ENCODE measurements at regions not wholly inside any gene's neighbourhood (a gene's known extent, or its start where the extent isn't known, plus 50 kb on each side); places are given as distances from the start of the nearest gene placed in this dataset.

GRCh38 chr6:14824484-14825275, 421.2 kb upstream of the JARID2 start:
- FAIRE-seq (no peak), DNase-seq (ENCODE audit: low read depth) (no peak)
- Histone ChIP-seq H3K36me3 (ENCODE audit: control insufficient read depth, insufficient read depth, low read length) (no peaks in the 10 kb centered on the region), H3K27me3 (ENCODE audit: control insufficient read depth, insufficient read depth, low read length) (no peaks in the 10 kb centered on the region), H3K4me3 (ENCODE audit: low read depth, low read length) (no peak overlapping the region)
- TF ChIP-seq CTCF (IDR thresholded peaks at IDR 0.05; ENCODE audit: insufficient read depth, low read length, severe bottlenecking): no peak

GRCh38 chr6:14826456-14826855, 419.4 kb upstream of the JARID2 start:
- no peak for DNase-seq (ENCODE audit: low read depth)
- H3K36me3 ChIP-seq (ENCODE audit: control insufficient read depth, insufficient read depth, low read length): no peaks in the 10 kb centered on the region
- H3K4me3 ChIP-seq (ENCODE audit: low read depth, low read length): no peak overlapping the region
- FAIRE-seq: no peak
- H3K27me3 ChIP-seq (ENCODE audit: control insufficient read depth, insufficient read depth, low read length): no peaks in the 10 kb centered on the region
- TF ChIP-seq CTCF (IDR thresholded peaks at IDR 0.05; ENCODE audit: insufficient read depth, low read length, severe bottlenecking): no peak

- DNase-seq (ENCODE audit: low read depth) (no peak), FAIRE-seq (no peak)
- Histone ChIP-seq H3K36me3 (ENCODE audit: control insufficient read depth, insufficient read depth, low read length) (no peaks in the 10 kb centered on the region), H3K4me3 (ENCODE audit: low read depth, low read length) (no peak overlapping the region), H3K27me3 (ENCODE audit: control insufficient read depth, insufficient read depth, low read length) (no peaks in the 10 kb centered on the region)
- TF ChIP-seq CTCF (IDR thresholded peaks at IDR 0.05; ENCODE audit: insufficient read depth, low read length, severe bottlenecking): no peak
Observed at GRCh38 chr6:14827354-14827753, 418.5 kb upstream of the JARID2 start.

GRCh38 chr6:14828201-14828611, 417.7 kb upstream of the JARID2 start:
- TF ChIP-seq CTCF (IDR thresholded peaks at IDR 0.05; ENCODE audit: insufficient read depth, low read length, severe bottlenecking): no peak
- Histone ChIP-seq H3K36me3 (ENCODE audit: control insufficient read depth, insufficient read depth, low read length) (no peaks in the 10 kb centered on the region), H3K4me3 (ENCODE audit: low read depth, low read length) (no peak overlapping the region), H3K27me3 (ENCODE audit: control insufficient read depth, insufficient read depth, low read length) (no peaks in the 10 kb centered on the region)
- no peak for FAIRE-seq
- no peak for DNase-seq (ENCODE audit: low read depth)

GRCh38 chr6:14831070-14831469, 414.8 kb upstream of the JARID2 start:
- DNase-seq (ENCODE audit: low read depth) (no peak), FAIRE-seq (no peak)
- no peak for TF ChIP-seq CTCF (IDR thresholded peaks at IDR 0.05; ENCODE audit: insufficient read depth, low read length, severe bottlenecking)
- Histone ChIP-seq H3K27me3 (ENCODE audit: control insufficient read depth, insufficient read depth, low read length) (no peaks in the 10 kb centered on the region), H3K36me3 (ENCODE audit: control insufficient read depth, insufficient read depth, low read length) (no peaks in the 10 kb centered on the region), H3K4me3 (ENCODE audit: low read depth, low read length) (no peak overlapping the region)

- Histone ChIP-seq H3K4me3 (ENCODE audit: low read depth, low read length) (no peak overlapping the region), H3K27me3 (ENCODE audit: control insufficient read depth, insufficient read depth, low read length) (no peaks in the 10 kb centered on the region), H3K36me3 (ENCODE audit: control insufficient read depth, insufficient read depth, low read length) (no peaks in the 10 kb centered on the region)
- TF ChIP-seq CTCF (IDR thresholded peaks at IDR 0.05; ENCODE audit: insufficient read depth, low read length, severe bottlenecking): no peak
- FAIRE-seq (no peak), DNase-seq (ENCODE audit: low read depth) (no peak)
Observed at GRCh38 chr6:14831937-14832336, 413.9 kb upstream of the JARID2 start.
